H54 (cell line): ENCODE measurements at regions not wholly inside any gene's neighbourhood (a gene's known extent, or its start where the extent isn't known, plus 50 kb on each side); places are given as distances from the start of the nearest gene placed in this dataset.
"Not testable (repeated sequence)": the region's sequence is repeated elsewhere in the genome, so short reads cannot be mapped to it uniquely, and the experiment has no call there.

Experiments used
- DNase-seq: peaks from one replicate; pipeline ENCODE4 v3.0.0; 2011; ENCODE audit warnings: low spot score, mixed read lengths; ENCODE audit not compliant: insufficient read length
- FAIRE-seq: peaks from 3 replicates; lab custom pipeline; 2011; peaks lifted over from hg19 to GRCh38; lab: Jason Lieb, UNC
- POLR2A ChIP-seq: IDR thresholded peaks from 2 replicates; pipeline ENCODE4 v1.6.1; 2011; ENCODE audit warnings: low read depth, mild to moderate bottlenecking, low read length

GRCh38 chr6:8315154-8315553, 120.2 kb downstream of the SLC35B3 start:
- FAIRE-seq (no peak), DNase-seq (no peak)
- TF ChIP-seq POLR2A: no peak

GRCh38 chr6:8301502-8301901, 133.8 kb downstream of the SLC35B3 start:
- DNase-seq (no peak), FAIRE-seq (no peak)
- TF ChIP-seq POLR2A: no peak

GRCh38 chr6:8299034-8299433, 136.3 kb downstream of the SLC35B3 start:
- TF ChIP-seq POLR2A: no peak
- FAIRE-seq (no peak), DNase-seq (no peak)

GRCh38 chr6:8282946-8283345, 152.4 kb downstream of the SLC35B3 start:
- FAIRE-seq, DNase-seq: not testable (repeated sequence)

- FAIRE-seq (no peak), DNase-seq (no peak)
- TF ChIP-seq POLR2A: no peak
Observed at GRCh38 chr6:8282380-8282779, 153.0 kb downstream of the SLC35B3 start.

- FAIRE-seq (no peak), DNase-seq (no peak)
- no peak for TF ChIP-seq POLR2A
Observed at GRCh38 chr6:8279041-8279805, 156.1 kb downstream of the SLC35B3 start.

GRCh38 chr6:8278562-8278961, 156.8 kb downstream of the SLC35B3 start:
- no peak for FAIRE-seq
- DNase-seq: no peak
- TF ChIP-seq POLR2A: no peak

GRCh38 chr6:8277769-8278168, 157.6 kb downstream of the SLC35B3 start:
- DNase-seq: no peak
- no peak for FAIRE-seq
- TF ChIP-seq POLR2A: no peak

- FAIRE-seq: no peak
- TF ChIP-seq POLR2A: no peak
- DNase-seq: no peak
Observed at GRCh38 chr6:8276148-8276547, 159.2 kb downstream of the SLC35B3 start.

GRCh38 chr6:8275667-8276066, 159.7 kb downstream of the SLC35B3 start:
- DNase-seq: no peak
- no peak for TF ChIP-seq POLR2A
- FAIRE-seq: no peak

- FAIRE-seq: no peak
- no peak for TF ChIP-seq POLR2A
Observed at GRCh38 chr6:8274226-8274625, 161.1 kb downstream of the SLC35B3 start.

GRCh38 chr6:8269872-8270454, 165.4 kb downstream of the SLC35B3 start:
- TF ChIP-seq POLR2A: no peak
- FAIRE-seq: no peak
- no peak for DNase-seq

More at GRCh38 chr6:8274226-8274625, 161.1 kb downstream of the SLC35B3 start:
- DNase-seq: no peak

- DNase-seq: no peak
- no peak for FAIRE-seq
- TF ChIP-seq POLR2A: no peak
Observed at GRCh38 chr6:8269094-8269493, 166.3 kb downstream of the SLC35B3 start.

- FAIRE-seq (no peak), DNase-seq (no peak)
- TF ChIP-seq POLR2A: no peak
Observed at GRCh38 chr6:8268606-8269005, 166.3 kb upstream of the EEF1E1 start.

- FAIRE-seq (no peak), DNase-seq (no peak)
- no peak for TF ChIP-seq POLR2A
Observed at GRCh38 chr6:8268156-8268555, 165.8 kb upstream of the EEF1E1 start.
